ENCODE measurements at regions not wholly inside any gene's neighbourhood (a gene's known extent, or its start where the extent isn't known, plus 50 kb on each side); places are given as distances from the start of the nearest gene placed in this dataset.

- Histone ChIP-seq H3K23ac (ENCODE audit: insufficient read length, low read depth, low read length) (no peak overlapping the region), H3T11ph (ENCODE audit: low read length) (no peak overlapping the region), H4K20me1 (ENCODE audit: control insufficient read depth, insufficient read depth, insufficient read length) (no peaks in the 10 kb centered on the region), H3K27ac (ENCODE audit: insufficient read length, low read depth, low read length) (no peak overlapping the region), H3K9me3 (ENCODE audit: control insufficient read depth, low read depth, low read length) (no peaks in the 10 kb centered on the region), H4K5ac (ENCODE audit: insufficient read length, low read depth, low read length) (no peak overlapping the region), H2BK20ac (ENCODE audit: low read depth, low read length, poor library complexity, severe bottlenecking) (no peak overlapping the region), H4K8ac (replicated peaks; ENCODE audit: insufficient read length, low read depth, low read length) (no peak overlapping the region), H3K4ac (ENCODE audit: low read depth, low read length) (no peak overlapping the region), H2AK5ac (ENCODE audit: insufficient read length, low read length) (no peak overlapping the region), H3K23me2 (ENCODE audit: insufficient read length, low read depth, low read length, poor library complexity, severe bottlenecking) (no peaks in the 10 kb centered on the region), H4K91ac (ENCODE audit: insufficient read length, low read depth, low read length) (no peak overlapping the region), H2BK120ac (ENCODE audit: low read depth, low read length, poor library complexity, severe bottlenecking) (no peak overlapping the region), H2BK5ac (ENCODE audit: insufficient read length, low read length) (no peak overlapping the region), H2BK12ac (ENCODE audit: insufficient read length, low read depth, low read length) (no peak overlapping the region), H3K14ac (ENCODE audit: insufficient read depth, low read length) (no peak overlapping the region), H3K27me3 (ENCODE audit: insufficient read depth, low read length) (no peaks in the 10 kb centered on the region), H3K79me1 (ENCODE audit: insufficient read depth, low read depth, low read length, poor library complexity, severe bottlenecking) (no peaks in the 10 kb centered on the region), H3K18ac (ENCODE audit: insufficient read length, low read depth, low read length) (no peak overlapping the region), H3K56ac (ENCODE audit: insufficient read length, low read depth, low read length) (no peak overlapping the region), H2BK15ac (ENCODE audit: low read depth, low read length) (no peak overlapping the region), H3K4me1 (ENCODE audit: insufficient read depth, low read length) (no peaks in the 10 kb centered on the region), H3K4me2 (ENCODE audit: insufficient read depth, insufficient read length, low read length) (no peak overlapping the region), H3K79me2 (ENCODE audit: insufficient read depth, low read length) (no peaks in the 10 kb centered on the region), H3K9ac (ENCODE audit: extremely low read depth, insufficient read length, low read length) (no peak overlapping the region), H2AFZ (ENCODE audit: low read length) (no peak overlapping the region)
- WGBS (ENCODE audit: extremely low coverage, insufficient read length, low lambda C conversion rate): no CpG with 5 or more reads among the region's 1 CpG
- Mint-ChIP-seq H3K9me3 (no peaks in the 10 kb centered on the region), H3K27ac (no peak overlapping the region; a peak in 1 of 7 replicates), H3K36me3 (ENCODE audit: insufficient read depth in 1 of 3, low read depth in 3 of 3) (no peaks in the 10 kb centered on the region), H3K27me3 (ENCODE audit: low read depth) (no peaks in the 10 kb centered on the region), H3K4me3 (no peak overlapping the region), H3K4me1 (no peaks in the 10 kb centered on the region)
- DNase-seq: no peak
- TF ChIP-seq, protein P1, sequence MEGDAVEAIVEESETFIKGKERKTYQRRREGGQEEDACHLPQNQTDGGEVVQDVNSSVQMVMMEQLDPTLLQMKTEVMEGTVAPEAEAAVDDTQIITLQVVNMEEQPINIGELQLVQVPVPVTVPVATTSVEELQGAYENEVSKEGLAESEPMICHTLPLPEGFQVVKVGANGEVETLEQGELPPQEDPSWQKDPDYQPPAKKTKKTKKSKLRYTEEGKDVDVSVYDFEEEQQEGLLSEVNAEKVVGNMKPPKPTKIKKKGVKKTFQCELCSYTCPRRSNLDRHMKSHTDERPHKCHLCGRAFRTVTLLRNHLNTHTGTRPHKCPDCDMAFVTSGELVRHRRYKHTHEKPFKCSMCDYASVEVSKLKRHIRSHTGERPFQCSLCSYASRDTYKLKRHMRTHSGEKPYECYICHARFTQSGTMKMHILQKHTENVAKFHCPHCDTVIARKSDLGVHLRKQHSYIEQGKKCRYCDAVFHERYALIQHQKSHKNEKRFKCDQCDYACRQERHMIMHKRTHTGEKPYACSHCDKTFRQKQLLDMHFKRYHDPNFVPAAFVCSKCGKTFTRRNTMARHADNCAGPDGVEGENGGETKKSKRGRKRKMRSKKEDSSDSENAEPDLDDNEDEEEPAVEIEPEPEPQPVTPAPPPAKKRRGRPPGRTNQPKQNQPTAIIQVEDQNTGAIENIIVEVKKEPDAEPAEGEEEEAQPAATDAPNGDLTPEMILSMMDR (conservative IDR thresholded peaks at IDR 0.05): no peak
Observed at GRCh38 chr16:64696866-64697265, 425.0 kb downstream of the CDH11 start.

Measured in H9 (cell line).